A673 (cell line): ENCODE measurements at regions not wholly inside any gene's neighbourhood (a gene's known extent, or its start where the extent isn't known, plus 50 kb on each side); places are given as distances from the start of the nearest gene placed in this dataset.

Experiments used
- BruUV-seq: library from RNA; stranded (reverse); fragments of 400-500 nt; replicated peaks from 2 replicates; lab custom pipeline; 2021; lab: Mats Ljungman, UMichigan
- CTCF ChIA-PET: fragments of 300-600 bp; sonication (Branson Sonifier 250); formaldehyde crosslinking; loops from one replicate; lab custom pipeline; 2022; ENCODE audit warnings: antibody characterized with exemption; lab: Charles Lee
- POLR2A ChIA-PET: fragments of 300-600 bp; sonication (Branson Sonifier 250); formaldehyde crosslinking; loops from one replicate; lab custom pipeline; 2022; ENCODE audit warnings: antibody characterized with exemption; ENCODE audit not compliant: low non-redundant PET; lab: Charles Lee
- DNase-seq: peaks from one replicate; pipeline ENCODE4 v3.0.0-alpha.2; 2015; ENCODE audit warnings: low spot score
- H3K27ac ChIP-seq: fragments of 200-600 bp; sonication (generic); 2 replicates; pipeline ENCODE4 v1.5.1; 2016; ENCODE audit warnings: mixed run types, low read depth, mild to moderate bottlenecking, mixed read lengths, antibody characterized with exemption, low read length; ENCODE audit not compliant: poor library complexity, severe bottlenecking
- H3K27me3 ChIP-seq: fragments of 200-600 bp; sonication (generic); replicated peaks from 2 replicates; pipeline ENCODE4 v1.6.1; 2017; ENCODE audit warnings: mixed run types, low read depth, mild to moderate bottlenecking, mixed read lengths, antibody characterized with exemption, low read length; ENCODE audit not compliant: insufficient read depth, poor library complexity
- H3K36me3 ChIP-seq: fragments of 200-600 bp; sonication (generic); 2 replicates; pipeline ENCODE4 v1.6.1; 2016; ENCODE audit warnings: mixed run types, mild to moderate bottlenecking, mixed read lengths, antibody characterized with exemption, low read length; ENCODE audit not compliant: insufficient read depth, poor library complexity, severe bottlenecking
- H3K4me1 ChIP-seq: fragments of 200-600 bp; sonication (generic); 2 replicates; pipeline ENCODE4 v1.6.1; 2017; ENCODE audit warnings: mixed run types, mild to moderate bottlenecking, mixed read lengths, antibody characterized with exemption, low read length; ENCODE audit not compliant: insufficient read depth, poor library complexity, severe bottlenecking
- H3K4me3 ChIP-seq: fragments of 200-600 bp; sonication (generic); 2 replicates; pipeline ENCODE4 v1.5.1; 2016; ENCODE audit warnings: low read depth, mixed run types, mild to moderate bottlenecking, mixed read lengths, low read length; ENCODE audit not compliant: poor library complexity, severe bottlenecking
- H3K9me3 ChIP-seq: fragments of 200-600 bp; sonication (generic); 2 replicates; pipeline ENCODE4 v1.6.1; 2016; ENCODE audit warnings: mixed run types, low read depth, mild to moderate bottlenecking, mixed read lengths, antibody characterized with exemption, low read length; ENCODE audit not compliant: poor library complexity, severe bottlenecking
- CTCF ChIP-seq: fragments of 300-800, 200-600 bp; sonication (generic); conservative IDR thresholded peaks from 2 replicates; pipeline ENCODE4 v1.5.1; 2017; ENCODE audit warnings: low read depth, mild to moderate bottlenecking, antibody characterized with exemption, low read length, moderate library complexity, mixed read lengths
- EZH2 ChIP-seq: fragments of 200-600 bp; sonication (generic); IDR thresholded peaks from 2 replicates; pipeline ENCODE4 v1.6.1; 2017; ENCODE audit warnings: borderline replicate concordance, low read depth, mild to moderate bottlenecking, mixed read lengths, antibody characterized with exemption, low read length; ENCODE audit not compliant: poor library complexity, severe bottlenecking
- intact Hi-C: fragments of 100-400 bp; cut with micrococcal nuclease; formaldehyde crosslinking; loops from one replicate; pipeline ENCODE4 v1.10.0; 2022; ENCODE audit not compliant: unreplicated experiment

GRCh38 chr6:165118736-165119135 lies 190.7 kb downstream of the C6orf118 start:
- DNase-seq: no peak
- Histone ChIP-seq H3K9me3 (peaks cover 6% of the 10 kb centered on the region), H3K4me1 (no peaks in the 10 kb centered on the region), H3K27ac (no peak overlapping the region), H3K36me3 (no peaks in the 10 kb centered on the region), H3K4me3 (no peak overlapping the region), H3K27me3 (no peaks in the 10 kb centered on the region)
- CTCF ChIA-PET: no interaction called here
- TF ChIP-seq EZH2: no peak
- no peak for TF ChIP-seq CTCF
- intact Hi-C loops: no loop called here
- no TSS peak for BruUV-seq
- POLR2A ChIA-PET: no interaction called here

- Histone ChIP-seq H3K4me3 (no peak overlapping the region), H3K27me3 (no peaks in the 10 kb centered on the region), H3K36me3 (no peaks in the 10 kb centered on the region), H3K4me1 (no peaks in the 10 kb centered on the region), H3K9me3 (peaks cover 6% of the 10 kb centered on the region), H3K27ac (no peak overlapping the region)
- no peak for TF ChIP-seq EZH2
- no peak for TF ChIP-seq CTCF
- CTCF ChIA-PET: no interaction called here
- no TSS peak for BruUV-seq
- POLR2A ChIA-PET: no interaction called here
- intact Hi-C loops: no loop called here
- no peak for DNase-seq
Observed at GRCh38 chr6:165117806-165118205, 191.6 kb downstream of the C6orf118 start.

- CTCF ChIA-PET: no interaction called here
- BruUV-seq: no TSS peak
- Histone ChIP-seq H3K36me3 (no peaks in the 10 kb centered on the region), H3K9me3 (peaks cover 6% of the 10 kb centered on the region), H3K27me3 (no peaks in the 10 kb centered on the region), H3K27ac (no peak overlapping the region), H3K4me1 (no peaks in the 10 kb centered on the region), H3K4me3 (no peak overlapping the region)
- TF ChIP-seq EZH2 (no peak), CTCF (no peak)
- POLR2A ChIA-PET: no interaction called here
- intact Hi-C loops: no loop called here
- no peak for DNase-seq
Observed at GRCh38 chr6:165117121-165117520, 192.3 kb downstream of the C6orf118 start.
